IMR-90 (cell line): ENCODE measurements at regions not wholly inside any gene's neighbourhood (a gene's known extent, or its start where the extent isn't known, plus 50 kb on each side); places are given as distances from the start of the nearest gene placed in this dataset.

Source experiments
- ATAC-seq: fragments of 200-7000 bp; cut with Tn5 transposase; 2 replicates; pipeline ENCODE4 v1.9.1; 2020; ENCODE audit warnings: low read depth, mild to moderate bottlenecking, moderate library complexity
- BruUV-seq: library from RNA; stranded (reverse); fragments of 400-500 nt; replicated peaks from 2 replicates; lab custom pipeline; 2021; lab: Mats Ljungman, UMichigan
- CTCF ChIA-PET: fragments of 300-600 bp; formaldehyde crosslinking; extraction: SDS; loops from one replicate; lab custom pipeline; 2021; ENCODE audit warnings: antibody characterized with exemption; lab: Yijun Ruan, JAX
- POLR2A ChIA-PET: fragments of 300-600 bp; sonication (Branson Sonifier 250); formaldehyde crosslinking; loops from one replicate; lab custom pipeline; 2022; ENCODE audit warnings: antibody characterized with exemption; ENCODE audit not compliant: unreplicated experiment; lab: Charles Lee
- DNase-seq: peaks from one replicate; pipeline ENCODE4 v3.0.0; 2013
- H2AFZ ChIP-seq: replicated peaks from 2 replicates; pipeline ENCODE3; 2013; ENCODE audit warnings: low read length, mild to moderate bottlenecking; ENCODE audit not compliant: poor library complexity
- H2AK5ac ChIP-seq: 2 replicates; pipeline ENCODE4 v1.6.1; 2013; ENCODE audit warnings: low read depth, low read length, inconsistent platforms
- H2AK9ac ChIP-seq: replicated peaks from 2 replicates; pipeline ENCODE3; 2013; ENCODE audit warnings: mild to moderate bottlenecking, low read depth, low read length, moderate library complexity; ENCODE audit not compliant: poor library complexity
- H2BK120ac ChIP-seq: 2 replicates; pipeline ENCODE4 v1.6.1; 2013; ENCODE audit warnings: low read depth, low read length, inconsistent platforms
- H2BK15ac ChIP-seq: 3 replicates; pipeline ENCODE4 v1.6.1; 2013; ENCODE audit warnings: low read depth, low read length, inconsistent platforms
- H2BK20ac ChIP-seq: 2 replicates; pipeline ENCODE4 v1.6.1; 2013; ENCODE audit warnings: low read depth, mild to moderate bottlenecking, inconsistent platforms, low read length, moderate library complexity
- H2BK5ac ChIP-seq: 2 replicates; pipeline ENCODE4 v1.6.1; 2013; ENCODE audit warnings: mild to moderate bottlenecking, low read depth, low read length, inconsistent platforms; ENCODE audit not compliant: poor library complexity, severe bottlenecking
- H3K14ac ChIP-seq: replicated peaks from 2 replicates; pipeline ENCODE4 v1.6.1; 2013; ENCODE audit warnings: low read depth, low read length, inconsistent platforms
- H3K18ac ChIP-seq: 2 replicates; pipeline ENCODE4 v1.6.1; 2013; ENCODE audit warnings: low read depth, low read length, control low read depth
- H3K23ac ChIP-seq: 2 replicates; pipeline ENCODE4 v1.6.1; 2013; ENCODE audit warnings: low read depth, low read length, inconsistent platforms
- H3K27ac ChIP-seq: 2 replicates; pipeline ENCODE4 v1.5.1; 2013; ENCODE audit warnings: mild to moderate bottlenecking, control low read depth, low read length; ENCODE audit not compliant: insufficient read depth
- H3K27me3 ChIP-seq: 2 replicates; pipeline ENCODE4 v1.6.1; 2013; ENCODE audit warnings: low read length; ENCODE audit not compliant: control insufficient read depth, insufficient read depth
- H3K36me3 ChIP-seq: 2 replicates; pipeline ENCODE4 v1.6.1; 2013; ENCODE audit warnings: low read length, mixed read lengths; ENCODE audit not compliant: control insufficient read depth, insufficient read depth
- H3K4ac ChIP-seq: 2 replicates; pipeline ENCODE4 v1.6.1; 2013; ENCODE audit warnings: low read depth, low read length, inconsistent platforms
- H3K4me1 ChIP-seq: 2 replicates; pipeline ENCODE4 v1.6.1; 2013; ENCODE audit warnings: low read length, mixed read lengths; ENCODE audit not compliant: control insufficient read depth, insufficient read depth
- H3K4me2 ChIP-seq: 2 replicates; pipeline ENCODE4 v1.6.1; 2013; ENCODE audit warnings: low read depth, mild to moderate bottlenecking, control low read depth, low read length, moderate library complexity
- H3K4me3 ChIP-seq: 2 replicates; pipeline ENCODE4 v1.5.1; 2013; ENCODE audit warnings: low read depth, mild to moderate bottlenecking, control low read depth, low read length, moderate library complexity; ENCODE audit not compliant: insufficient read depth
- H3K56ac ChIP-seq: 2 replicates; pipeline ENCODE4 v1.6.1; 2013; ENCODE audit warnings: low read length, inconsistent platforms; ENCODE audit not compliant: insufficient read depth; ENCODE audit errors: extremely low read depth
- H3K79me1 ChIP-seq, 2 experiments: 2 replicates each; pipeline ENCODE4 v1.6.1; 2013; ENCODE audit warnings: low read length in 2 of 2, inconsistent platforms in 1 of 2, low read depth in 1 of 2
- H3K9ac ChIP-seq: 2 replicates; pipeline ENCODE4 v1.6.1; 2013; ENCODE audit warnings: low read depth, low read length, control low read depth
- H3K9me1 ChIP-seq: 2 replicates; pipeline ENCODE4 v1.6.1; 2013; ENCODE audit warnings: low read length, inconsistent platforms; ENCODE audit not compliant: insufficient read depth
- H3K9me3 ChIP-seq: 2 replicates; pipeline ENCODE4 v1.6.1; 2013; ENCODE audit warnings: low read length; ENCODE audit not compliant: control insufficient read depth, insufficient read depth
- H4K20me1 ChIP-seq: 2 replicates; pipeline ENCODE4 v1.6.1; 2013; ENCODE audit warnings: low read length, inconsistent platforms; ENCODE audit not compliant: insufficient read depth
- H4K5ac ChIP-seq: 2 replicates; pipeline ENCODE4 v1.6.1; 2013; ENCODE audit warnings: mild to moderate bottlenecking, low read depth, low read length, control low read depth
- H4K8ac ChIP-seq, 2 experiments: 2 replicates each; pipeline ENCODE4 v1.6.1; 2013; ENCODE audit warnings: low read depth in 2 of 2, low read length in 2 of 2, control low read depth in 1 of 2, inconsistent platforms in 1 of 2
- H4K91ac ChIP-seq: 2 replicates; pipeline ENCODE4 v1.6.1; 2013; ENCODE audit warnings: low read depth, low read length, inconsistent platforms; ENCODE audit not compliant: insufficient read depth
- BHLHE40 ChIP-seq: fragments of 150-350 bp; IDR thresholded peaks from 2 replicates; pipeline ENCODE4 v1.6.1; 2016; ENCODE audit warnings: mild to moderate bottlenecking, low read depth, low read length
- CEBPB ChIP-seq: IDR thresholded peaks from 2 replicates; pipeline ENCODE4 v1.6.1; 2012; ENCODE audit warnings: low read depth, low read length, improper control_type of control experiment
- CHD1 ChIP-seq: IDR thresholded peaks from 2 replicates; pipeline ENCODE4 v1.6.1; 2012; ENCODE audit warnings: low read depth, low read length, improper control_type of control experiment
- FOS ChIP-seq: fragments of 150-350 bp; IDR thresholded peaks from 2 replicates; pipeline ENCODE4 v1.6.1; 2016; ENCODE audit warnings: low read depth, low read length
- MAFK ChIP-seq: IDR thresholded peaks from 2 replicates; pipeline ENCODE4 v1.6.1; 2012; ENCODE audit warnings: low read depth, low read length, improper control_type of control experiment
- MAZ ChIP-seq: IDR thresholded peaks from 2 replicates; pipeline ENCODE4 v1.6.1; 2012; ENCODE audit warnings: low read depth, mild to moderate bottlenecking, low read length, improper control_type of control experiment, moderate library complexity, borderline replicate concordance
- MXI1 ChIP-seq: IDR thresholded peaks from 2 replicates; pipeline ENCODE4 v1.6.1; 2012; ENCODE audit warnings: low read depth, mild to moderate bottlenecking, low read length, moderate library complexity, borderline replicate concordance
- NFE2L2 ChIP-seq: fragments of 150-350 bp; IDR thresholded peaks from 2 replicates; pipeline ENCODE4 v1.6.1; 2016; ENCODE audit warnings: low read depth, mild to moderate bottlenecking, low read length
- POLR2A ChIP-seq: IDR thresholded peaks from 2 replicates; pipeline ENCODE4 v1.6.1; 2012; ENCODE audit warnings: mild to moderate bottlenecking, low read depth, low read length
- RAD21 ChIP-seq: IDR thresholded peaks from 2 replicates; pipeline ENCODE4 v1.6.1; 2012; ENCODE audit warnings: low read length, improper control_type of control experiment
- RCOR1 ChIP-seq: IDR thresholded peaks from 2 replicates; pipeline ENCODE4 v1.6.1; 2012; ENCODE audit warnings: mild to moderate bottlenecking, low read length, improper control_type of control experiment; ENCODE audit not compliant: insufficient replicate concordance
- RFX5 ChIP-seq: IDR thresholded peaks from 2 replicates; pipeline ENCODE4 v1.8.0; 2012; ENCODE audit warnings: low read depth, mild to moderate bottlenecking, low read length, moderate library complexity
- SMC3 ChIP-seq: fragments of 150-350 bp; IDR thresholded peaks from 2 replicates; pipeline ENCODE4 v1.6.1; 2016; ENCODE audit warnings: low read depth, mild to moderate bottlenecking, antibody characterized with exemption, low read length, moderate library complexity
- WGBS, 2 experiments: methylation state at CpG; one replicate each; pipeline versions ENCODE4 v1.1.5 to v1.1.7; 2013; ENCODE audit warnings: missing lambda C conversion rate in 2 of 2; ENCODE audit not compliant: insufficient read length in 1 of 2; ENCODE audit errors: extremely low coverage in 2 of 2; 5-methylcytosine and 5-hydroxymethylcytosine counted together
- dilution Hi-C: fragments of 300-500 bp; cut with HindIII; formaldehyde crosslinking; loops from one replicate; pipeline ENCODE4 v1.14.3; 2018; ENCODE audit warnings: low sequenced_read_pairs; ENCODE audit not compliant: unreplicated experiment
- in situ Hi-C: fragments of 300-500 bp; cut with MboI; formaldehyde crosslinking; loops from 3 replicates; pipeline ENCODE4 v1.14.3; 2019; ENCODE audit warnings: low sequenced_read_pairs, inconsistent platforms, mixed read lengths
- intact Hi-C: fragments of 100-400 bp; cut with micrococcal nuclease; formaldehyde crosslinking; loops from 2 replicates; pipeline ENCODE4 v1.10.0; 2022
- TF ChIP-seq, protein P1 (sequence below): conservative IDR thresholded peaks from 2 replicates; pipeline ENCODE4 v1.5.1; 2012; ENCODE audit warnings: mild to moderate bottlenecking, low read depth, low read length, improper control_type of control experiment
- TF ChIP-seq, protein P2 (sequence below): fragments of 150-350 bp; IDR thresholded peaks from 2 replicates; pipeline ENCODE4 v1.6.1; 2017; ENCODE audit warnings: mild to moderate bottlenecking, antibody characterized with exemption, low read length, low read depth
- TF ChIP-seq, protein P3 (sequence below): fragments of 150-350 bp; IDR thresholded peaks from 2 replicates; pipeline ENCODE4 v1.6.1; 2016; ENCODE audit warnings: low read depth, mild to moderate bottlenecking, low read length, moderate library complexity, borderline replicate concordance

DNA sequence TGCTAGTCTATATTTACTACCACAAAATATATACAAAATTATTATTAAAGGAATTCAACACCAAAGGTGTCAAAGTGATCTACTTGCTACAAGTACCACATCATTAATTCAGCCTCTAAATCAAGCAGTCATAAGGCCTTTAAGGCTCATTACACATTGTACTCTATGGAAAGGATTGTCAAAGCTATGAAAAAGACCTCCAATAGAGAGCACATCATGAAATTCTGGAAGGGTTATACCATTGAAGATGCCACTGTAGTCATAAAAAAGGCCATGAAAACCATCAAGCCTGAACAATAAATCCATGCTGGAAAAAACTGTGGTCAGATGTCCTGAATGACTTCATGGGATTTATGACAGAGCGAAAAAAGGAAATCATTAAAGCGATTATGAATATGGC lies 708.0 kb upstream of the FAM174A start:
- dilution Hi-C loops (no loop called here), in situ Hi-C loops (no loop called here), intact Hi-C loops (loop anchor here (10.0 kb wide), 1 partner anchor 298 kb away; no protein-coding TSS in a partner anchor)
- no peak for ATAC-seq
- Histone ChIP-seq H2BK5ac (no peak overlapping the region), H2BK15ac (no peak overlapping the region), H2BK120ac (no peak overlapping the region), H3K27me3 (no peaks in the 10 kb centered on the region), H3K23ac (no peak overlapping the region), H4K91ac (no peak overlapping the region), H3K27ac (no peak overlapping the region), H3K4me2 (no peak overlapping the region), H3K4ac (no peak overlapping the region), H3K36me3 (no peaks in the 10 kb centered on the region), H3K9ac (no peak overlapping the region), H3K56ac (no peak overlapping the region), H2BK20ac (no peak overlapping the region), H2AK5ac (no peak overlapping the region), H3K14ac (no peak overlapping the region), H3K79me1 (no peaks in the 10 kb centered on the region), H3K9me3 (no peaks in the 10 kb centered on the region), H4K20me1 (no peaks in the 10 kb centered on the region), H2AK9ac (no peak overlapping the region), H2AFZ (no peak overlapping the region), H3K9me1 (no peaks in the 10 kb centered on the region), H3K4me3 (no peak overlapping the region), H3K4me1 (no peaks in the 10 kb centered on the region), H4K8ac (no peak overlapping the region), H3K18ac (no peak overlapping the region), H4K5ac (no peak overlapping the region)
- ChIA-PET POLR2A (no interaction called here), CTCF (no interaction called here)
- TF ChIP-seq, protein P1, sequence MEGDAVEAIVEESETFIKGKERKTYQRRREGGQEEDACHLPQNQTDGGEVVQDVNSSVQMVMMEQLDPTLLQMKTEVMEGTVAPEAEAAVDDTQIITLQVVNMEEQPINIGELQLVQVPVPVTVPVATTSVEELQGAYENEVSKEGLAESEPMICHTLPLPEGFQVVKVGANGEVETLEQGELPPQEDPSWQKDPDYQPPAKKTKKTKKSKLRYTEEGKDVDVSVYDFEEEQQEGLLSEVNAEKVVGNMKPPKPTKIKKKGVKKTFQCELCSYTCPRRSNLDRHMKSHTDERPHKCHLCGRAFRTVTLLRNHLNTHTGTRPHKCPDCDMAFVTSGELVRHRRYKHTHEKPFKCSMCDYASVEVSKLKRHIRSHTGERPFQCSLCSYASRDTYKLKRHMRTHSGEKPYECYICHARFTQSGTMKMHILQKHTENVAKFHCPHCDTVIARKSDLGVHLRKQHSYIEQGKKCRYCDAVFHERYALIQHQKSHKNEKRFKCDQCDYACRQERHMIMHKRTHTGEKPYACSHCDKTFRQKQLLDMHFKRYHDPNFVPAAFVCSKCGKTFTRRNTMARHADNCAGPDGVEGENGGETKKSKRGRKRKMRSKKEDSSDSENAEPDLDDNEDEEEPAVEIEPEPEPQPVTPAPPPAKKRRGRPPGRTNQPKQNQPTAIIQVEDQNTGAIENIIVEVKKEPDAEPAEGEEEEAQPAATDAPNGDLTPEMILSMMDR, result no peak
- TF ChIP-seq RFX5 (no peak), MXI1 (no peak), BHLHE40 (no peak), MAFK (no peak), RAD21 (no peak), SMC3 (no peak), POLR2A (no peak), NFE2L2 (no peak), CHD1 (no peak), RCOR1 (no peak), CEBPB (no peak), FOS (no peak), MAZ (no peak)
- TF ChIP-seq, protein P2, sequence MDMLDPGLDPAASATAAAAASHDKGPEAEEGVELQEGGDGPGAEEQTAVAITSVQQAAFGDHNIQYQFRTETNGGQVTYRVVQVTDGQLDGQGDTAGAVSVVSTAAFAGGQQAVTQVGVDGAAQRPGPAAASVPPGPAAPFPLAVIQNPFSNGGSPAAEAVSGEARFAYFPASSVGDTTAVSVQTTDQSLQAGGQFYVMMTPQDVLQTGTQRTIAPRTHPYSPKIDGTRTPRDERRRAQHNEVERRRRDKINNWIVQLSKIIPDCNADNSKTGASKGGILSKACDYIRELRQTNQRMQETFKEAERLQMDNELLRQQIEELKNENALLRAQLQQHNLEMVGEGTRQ, result no peak
- TF ChIP-seq, protein P3, sequence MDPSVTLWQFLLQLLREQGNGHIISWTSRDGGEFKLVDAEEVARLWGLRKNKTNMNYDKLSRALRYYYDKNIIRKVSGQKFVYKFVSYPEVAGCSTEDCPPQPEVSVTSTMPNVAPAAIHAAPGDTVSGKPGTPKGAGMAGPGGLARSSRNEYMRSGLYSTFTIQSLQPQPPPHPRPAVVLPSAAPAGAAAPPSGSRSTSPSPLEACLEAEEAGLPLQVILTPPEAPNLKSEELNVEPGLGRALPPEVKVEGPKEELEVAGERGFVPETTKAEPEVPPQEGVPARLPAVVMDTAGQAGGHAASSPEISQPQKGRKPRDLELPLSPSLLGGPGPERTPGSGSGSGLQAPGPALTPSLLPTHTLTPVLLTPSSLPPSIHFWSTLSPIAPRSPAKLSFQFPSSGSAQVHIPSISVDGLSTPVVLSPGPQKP, result no peak
- no CpG with 5 or more reads among the region's 2 CpGs for WGBS, 2 experiments
- DNase-seq, result no peak
- no TSS peak for BruUV-seq
